ENCODE measurements at regions not wholly inside any gene's neighbourhood (a gene's known extent, or its start where the extent isn't known, plus 50 kb on each side); places are given as distances from the start of the nearest gene placed in this dataset.

DNA sequence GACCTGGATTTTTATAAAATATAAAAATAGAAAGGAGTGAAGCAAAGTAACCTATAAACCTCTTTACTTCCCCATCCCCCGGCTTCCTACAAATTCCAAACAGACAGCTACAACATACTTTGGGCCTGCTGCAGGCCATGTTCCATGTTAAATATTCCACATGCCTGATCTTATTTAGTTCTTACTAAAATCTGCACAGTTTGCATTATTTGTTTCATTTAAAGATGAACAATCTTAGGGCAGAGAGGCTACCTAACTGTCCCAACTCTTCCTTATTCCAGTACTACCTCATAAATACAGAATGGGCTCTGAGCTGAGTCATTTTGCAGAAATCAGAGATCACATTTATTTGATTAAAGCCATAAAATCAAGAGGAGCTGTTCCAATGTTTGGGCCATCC, 665.0 kb downstream of the PDCD6IP start:
- no peak for TF ChIP-seq ZNF114 (CRISPR knock-in tag; IDR thresholded peaks at IDR 0.05)
- H3F3A ChIP-seq (replicated peaks; ENCODE audit: low read depth) = no peaks in the 10 kb centered on the region
- H3K27me3 Mint-ChIP-seq (ENCODE audit: insufficient read depth, low read depth, poor library complexity) = peaks cover 7% of the 10 kb centered on the region
- no peak overlapping the region for H2AFZ ChIP-seq
- peaks cover 15% of the 10 kb centered on the region; the same call in 2 of the 3 replicates for H3K36me3 Mint-ChIP-seq (ENCODE audit: low read depth)
- no peaks in the 10 kb centered on the region for H3K4me1 ChIP-seq (ENCODE audit: insufficient read depth)
- H3K4me3 Mint-ChIP-seq = no peak overlapping the region
- no peaks in the 10 kb centered on the region for H4K20me1 ChIP-seq (replicated peaks; ENCODE audit: insufficient read depth)
- no peak overlapping the region for H3K4me2 ChIP-seq
- peaks cover 4% of the 10 kb centered on the region; the same call in 1 of the 2 replicates for H3K36me3 ChIP-seq (ENCODE audit: insufficient read depth)
- DNase-seq (ENCODE audit: low spot score) (no peak), ATAC-seq (no peak)
- H3K4me1 Mint-ChIP-seq = no peaks in the 10 kb centered on the region
- H3K27ac Mint-ChIP-seq = no peak overlapping the region
- H3K79me2 ChIP-seq (replicated peaks; ENCODE audit: insufficient read depth) = no peaks in the 10 kb centered on the region
- 0 out of 2 replicates have a peak, but pooled peaks cover 3% of the 10 kb centered on the region for H3K9me2 ChIP-seq (ENCODE audit: insufficient read depth)
- H3K27me3 ChIP-seq (ENCODE audit: insufficient read depth) = no peaks in the 10 kb centered on the region
- H3K27ac ChIP-seq (ENCODE audit: low read depth) = no peak overlapping the region
- no peak overlapping the region for H3K4me3 ChIP-seq
- peaks cover 21% of the 10 kb centered on the region for H3K9me3 Mint-ChIP-seq

DNA sequence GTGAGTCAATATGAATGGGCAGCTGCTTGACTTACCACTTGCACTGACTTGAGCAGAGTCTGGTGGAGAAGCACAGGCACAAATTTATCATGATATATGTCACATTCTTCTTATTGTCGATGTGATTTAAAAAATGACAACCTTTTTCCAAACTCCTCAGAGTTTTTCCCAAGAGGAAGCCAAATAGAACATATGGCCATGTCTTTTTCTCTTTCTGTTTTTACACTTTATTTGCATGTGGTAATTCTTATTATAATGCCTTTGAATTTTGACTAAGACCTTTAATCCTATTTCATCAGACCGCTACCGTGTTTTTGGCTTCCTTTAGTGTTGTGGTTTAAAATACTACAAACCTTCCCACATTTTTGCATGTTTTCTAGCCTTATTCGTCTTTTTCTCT, 666.2 kb downstream of the PDCD6IP start:
- Mint-ChIP-seq H3K9me3 (peaks cover 12% of the 10 kb centered on the region), H3K4me3 (no peak overlapping the region), H3K36me3 (ENCODE audit: low read depth) (peaks cover 9% of the 10 kb centered on the region; the same call in 2 of the 3 replicates), H3K27ac (no peak overlapping the region), H3K4me1 (no peaks in the 10 kb centered on the region), H3K27me3 (ENCODE audit: insufficient read depth, low read depth, poor library complexity) (peaks cover 4% of the 10 kb centered on the region)
- H4K20me1 ChIP-seq (replicated peaks; ENCODE audit: insufficient read depth) = no peaks in the 10 kb centered on the region
- H2AFZ ChIP-seq = no peak overlapping the region
- no peak overlapping the region for H3K4me3 ChIP-seq
- H3F3A ChIP-seq (replicated peaks; ENCODE audit: low read depth) = no peaks in the 10 kb centered on the region
- ATAC-seq = no peak
- H3K4me2 ChIP-seq = no peak overlapping the region
- H3K4me1 ChIP-seq (ENCODE audit: insufficient read depth) = no peaks in the 10 kb centered on the region
- H3K79me2 ChIP-seq (replicated peaks; ENCODE audit: insufficient read depth) = no peaks in the 10 kb centered on the region
- no peak for DNase-seq (ENCODE audit: low spot score)
- no peak overlapping the region for H3K27ac ChIP-seq (ENCODE audit: low read depth)
- H3K36me3 ChIP-seq (ENCODE audit: insufficient read depth) = no peaks in the 10 kb centered on the region
- H3K27me3 ChIP-seq (ENCODE audit: insufficient read depth) = no peaks in the 10 kb centered on the region
- H3K9me2 ChIP-seq (ENCODE audit: insufficient read depth) = 0 out of 2 replicates have a peak, but pooled peaks cover 5% of the 10 kb centered on the region
- TF ChIP-seq, protein P1, sequence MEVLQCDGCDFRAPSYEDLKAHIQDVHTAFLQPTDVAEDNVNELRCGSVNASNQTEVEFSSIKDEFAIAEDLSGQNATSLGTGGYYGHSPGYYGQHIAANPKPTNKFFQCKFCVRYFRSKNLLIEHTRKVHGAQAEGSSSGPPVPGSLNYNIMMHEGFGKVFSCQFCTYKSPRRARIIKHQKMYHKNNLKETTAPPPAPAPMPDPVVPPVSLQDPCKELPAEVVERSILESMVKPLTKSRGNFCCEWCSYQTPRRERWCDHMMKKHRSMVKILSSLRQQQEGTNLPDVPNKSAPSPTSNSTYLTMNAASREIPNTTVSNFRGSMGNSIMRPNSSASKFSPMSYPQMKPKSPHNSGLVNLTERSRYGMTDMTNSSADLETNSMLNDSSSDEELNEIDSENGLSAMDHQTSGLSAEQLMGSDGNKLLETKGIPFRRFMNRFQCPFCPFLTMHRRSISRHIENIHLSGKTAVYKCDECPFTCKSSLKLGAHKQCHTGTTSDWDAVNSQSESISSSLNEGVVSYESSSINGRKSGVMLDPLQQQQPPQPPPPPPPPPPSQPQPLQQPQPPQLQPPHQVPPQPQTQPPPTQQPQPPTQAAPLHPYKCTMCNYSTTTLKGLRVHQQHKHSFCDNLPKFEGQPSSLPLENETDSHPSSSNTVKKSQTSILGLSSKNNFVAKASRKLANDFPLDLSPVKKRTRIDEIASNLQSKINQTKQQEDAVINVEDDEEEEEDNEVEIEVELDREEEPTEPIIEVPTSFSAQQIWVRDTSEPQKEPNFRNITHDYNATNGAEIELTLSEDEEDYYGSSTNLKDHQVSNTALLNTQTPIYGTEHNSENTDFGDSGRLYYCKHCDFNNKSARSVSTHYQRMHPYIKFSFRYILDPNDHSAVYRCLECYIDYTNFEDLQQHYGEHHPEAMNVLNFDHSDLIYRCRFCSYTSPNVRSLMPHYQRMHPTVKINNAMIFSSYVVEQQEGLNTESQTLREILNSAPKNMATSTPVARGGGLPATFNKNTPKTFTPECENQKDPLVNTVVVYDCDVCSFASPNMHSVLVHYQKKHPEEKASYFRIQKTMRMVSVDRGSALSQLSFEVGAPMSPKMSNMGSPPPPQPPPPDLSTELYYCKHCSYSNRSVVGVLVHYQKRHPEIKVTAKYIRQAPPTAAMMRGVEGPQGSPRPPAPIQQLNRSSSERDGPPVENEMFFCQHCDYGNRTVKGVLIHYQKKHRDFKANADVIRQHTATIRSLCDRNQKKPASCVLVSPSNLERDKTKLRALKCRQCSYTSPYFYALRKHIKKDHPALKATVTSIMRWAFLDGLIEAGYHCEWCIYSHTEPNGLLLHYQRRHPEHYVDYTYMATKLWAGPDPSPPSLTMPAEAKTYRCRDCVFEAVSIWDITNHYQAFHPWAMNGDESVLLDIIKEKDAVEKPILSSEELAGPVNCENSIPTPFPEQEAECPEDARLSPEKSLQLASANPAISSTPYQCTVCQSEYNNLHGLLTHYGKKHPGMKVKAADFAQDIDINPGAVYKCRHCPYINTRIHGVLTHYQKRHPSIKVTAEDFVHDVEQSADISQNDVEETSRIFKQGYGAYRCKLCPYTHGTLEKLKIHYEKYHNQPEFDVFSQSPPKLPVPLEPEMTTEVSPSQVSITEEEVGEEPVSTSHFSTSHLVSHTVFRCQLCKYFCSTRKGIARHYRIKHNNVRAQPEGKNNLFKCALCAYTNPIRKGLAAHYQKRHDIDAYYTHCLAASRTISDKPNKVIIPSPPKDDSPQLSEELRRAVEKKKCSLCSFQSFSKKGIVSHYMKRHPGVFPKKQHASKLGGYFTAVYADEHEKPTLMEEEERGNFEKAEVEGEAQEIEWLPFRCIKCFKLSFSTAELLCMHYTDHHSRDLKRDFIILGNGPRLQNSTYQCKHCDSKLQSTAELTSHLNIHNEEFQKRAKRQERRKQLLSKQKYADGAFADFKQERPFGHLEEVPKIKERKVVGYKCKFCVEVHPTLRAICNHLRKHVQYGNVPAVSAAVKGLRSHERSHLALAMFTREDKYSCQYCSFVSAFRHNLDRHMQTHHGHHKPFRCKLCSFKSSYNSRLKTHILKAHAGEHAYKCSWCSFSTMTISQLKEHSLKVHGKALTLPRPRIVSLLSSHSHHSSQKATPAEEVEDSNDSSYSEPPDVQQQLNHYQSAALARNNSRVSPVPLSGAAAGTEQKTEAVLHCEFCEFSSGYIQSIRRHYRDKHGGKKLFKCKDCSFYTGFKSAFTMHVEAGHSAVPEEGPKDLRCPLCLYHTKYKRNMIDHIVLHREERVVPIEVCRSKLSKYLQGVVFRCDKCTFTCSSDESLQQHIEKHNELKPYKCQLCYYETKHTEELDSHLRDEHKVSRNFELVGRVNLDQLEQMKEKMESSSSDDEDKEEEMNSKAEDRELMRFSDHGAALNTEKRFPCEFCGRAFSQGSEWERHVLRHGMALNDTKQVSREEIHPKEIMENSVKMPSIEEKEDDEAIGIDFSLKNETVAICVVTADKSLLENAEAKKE (CRISPR knock-in tag; IDR thresholded peaks at IDR 0.05) = no peak

All from GM23338 (cell line).